Endothelial cell of umbilical vein (primary cell): ENCODE measurements at regions not wholly inside any gene's neighbourhood (a gene's known extent, or its start where the extent isn't known, plus 50 kb on each side); places are given as distances from the start of the nearest gene placed in this dataset.

Experiments
- BruUV-seq: library from RNA; stranded (reverse); fragments of 400-500 nt; replicated peaks from 2 replicates; lab custom pipeline; 2021; lab: Mats Ljungman, UMichigan
- CTCF ChIA-PET: fragments of 300-600, 350-600 bp; sonication (Branson Sonifier 250); formaldehyde crosslinking; loops from one replicate; lab custom pipeline; 2021; ENCODE audit warnings: antibody characterized with exemption, inconsistent platforms; lab: Charles Lee
- POLR2A ChIA-PET: fragments of 300-600, 350-600 bp; sonication (Branson Sonifier 250); formaldehyde crosslinking; loops from one replicate; lab custom pipeline; 2021; ENCODE audit warnings: antibody characterized with exemption, inconsistent platforms; lab: Charles Lee
- DNase-seq: peaks from one replicate; pipeline ENCODE4 v3.0.0-alpha.2; 2011; ENCODE audit warnings: low read depth, low spot score
- FAIRE-seq: peaks from 2 replicates; lab custom pipeline; 2011; peaks lifted over from hg19 to GRCh38; lab: Jason Lieb, UNC
- H2AFZ ChIP-seq: 2 replicates; pipeline ENCODE4 v1.6.0; 2012; ENCODE audit warnings: low read depth, low read length, control low read depth, inconsistent platforms
- H3K27ac ChIP-seq: 2 replicates; pipeline ENCODE4 v1.5.1; 2011; ENCODE audit warnings: low read depth, mild to moderate bottlenecking, control low read depth, low read length, moderate library complexity; ENCODE audit not compliant: insufficient read depth
- H3K27me3 ChIP-seq, 2 experiments: 2 replicates each; pipeline versions ENCODE4 v1.6.0 to v1.6.1; 2011; ENCODE audit warnings: low read length in 2 of 2, mixed read lengths in 1 of 2; ENCODE audit not compliant: control insufficient read depth in 2 of 2, insufficient read depth in 2 of 2
- H3K36me3 ChIP-seq, 2 experiments: 2 replicates in 1 of 2; 3 replicates in 1 of 2; pipeline ENCODE4 v1.5.1; 2011; ENCODE audit warnings: low read length in 2 of 2, mild to moderate bottlenecking in 1 of 2, moderate library complexity in 1 of 2; ENCODE audit not compliant: control insufficient read depth in 2 of 2, insufficient read depth in 2 of 2; ENCODE audit errors: extremely low read depth in 1 of 2
- H3K4me1 ChIP-seq: 3 replicates; pipeline ENCODE4 v1.5.1; 2011; ENCODE audit warnings: mild to moderate bottlenecking, low read length; ENCODE audit not compliant: control insufficient read depth, insufficient read depth; ENCODE audit errors: extremely low read depth
- H3K4me2 ChIP-seq: 2 replicates; pipeline ENCODE4 v1.6.1; 2011; ENCODE audit warnings: low read length, control low read depth, mixed read lengths; ENCODE audit not compliant: insufficient read depth
- H3K4me3 ChIP-seq, 3 experiments: fragments of 200-600 bp in 1 of 3; sonication (generic), shearing (Covaris generic) in 1 of 3; replicated peaks in 1 of 3; 2 replicates each; pipeline ENCODE4 v1.5.1; 2011 to 2016; ENCODE audit warnings: control low read depth in 3 of 3, low read length in 3 of 3, mild to moderate bottlenecking in 2 of 3, inconsistent platforms in 1 of 3, low read depth in 1 of 3, moderate library complexity in 1 of 3; ENCODE audit not compliant: insufficient read depth in 1 of 3
- H3K79me2 ChIP-seq: 2 replicates; pipeline ENCODE4 v1.6.0; 2012; ENCODE audit warnings: low read length, inconsistent platforms; ENCODE audit not compliant: control insufficient read depth, insufficient read depth
- H3K9ac ChIP-seq: replicated peaks from 2 replicates; pipeline ENCODE3; 2011; ENCODE audit warnings: low read length, control low read depth; ENCODE audit not compliant: insufficient read depth; ENCODE audit errors: extremely low read depth
- H3K9me1 ChIP-seq: replicated peaks from 3 replicates; pipeline ENCODE4 v1.6.0; 2011; ENCODE audit warnings: mild to moderate bottlenecking, low read length; ENCODE audit not compliant: control insufficient read depth, insufficient read depth; ENCODE audit errors: extremely low read depth
- H3K9me3 ChIP-seq: replicated peaks from 2 replicates; pipeline ENCODE4 v1.5.1; 2012; ENCODE audit warnings: low read length, inconsistent platforms; ENCODE audit not compliant: control insufficient read depth, insufficient read depth
- H4K20me1 ChIP-seq: replicated peaks from 2 replicates; pipeline ENCODE3; 2011; ENCODE audit warnings: mild to moderate bottlenecking, low read length; ENCODE audit not compliant: control insufficient read depth, insufficient read depth; ENCODE audit errors: extremely low read depth
- CTCF ChIP-seq, 2 donors: IDR thresholded peaks; 1 replicate in 1 of 2; 2 replicates in 1 of 2; pipeline ENCODE4 v1.5.1; 2011; ENCODE audit warnings: low read length in 2 of 2, mild to moderate bottlenecking in 2 of 2, moderate library complexity in 2 of 2, control low read depth in 1 of 2, inconsistent platforms in 1 of 2, low read depth in 1 of 2; ENCODE audit not compliant: insufficient read depth in 1 of 2; ENCODE audit errors: extremely low read depth in 1 of 2
- EZH2 ChIP-seq: IDR thresholded peaks from 2 replicates; pipeline ENCODE4 v1.6.1; 2012; ENCODE audit warnings: borderline replicate concordance, low read depth, mild to moderate bottlenecking, moderate library complexity, low read length, inconsistent platforms; ENCODE audit not compliant: severe bottlenecking
- FOS ChIP-seq: IDR thresholded peaks from 2 replicates; pipeline ENCODE4 v1.6.1; 2011; ENCODE audit warnings: mild to moderate bottlenecking, low read length, moderate library complexity, borderline replicate concordance; ENCODE audit not compliant: insufficient read depth
- GATA2 ChIP-seq: IDR thresholded peaks from 2 replicates; pipeline ENCODE4 v1.7.0; 2011; ENCODE audit warnings: low read depth, mild to moderate bottlenecking, moderate library complexity, mixed read lengths, low read length; ENCODE audit not compliant: insufficient read length, insufficient read depth
- JUN ChIP-seq: IDR thresholded peaks from 2 replicates; pipeline ENCODE4 v1.6.1; 2011; ENCODE audit warnings: borderline replicate concordance, low read depth; ENCODE audit not compliant: insufficient read length, insufficient read depth
- MAX ChIP-seq: IDR thresholded peaks from 2 replicates; pipeline ENCODE4 v1.6.1; 2011; ENCODE audit not compliant: insufficient read depth, insufficient read length
- MYC ChIP-seq: IDR thresholded peaks from one replicate; pipeline ENCODE4 v1.6.1; 2011; ENCODE audit warnings: mild to moderate bottlenecking, low read depth, low read length
- POLR2A ChIP-seq: IDR thresholded peaks from 2 replicates; pipeline ENCODE4 v1.6.1; 2012; ENCODE audit warnings: low read depth, mild to moderate bottlenecking, control low read depth, low read length
- POLR2AphosphoS5 ChIP-seq: IDR thresholded peaks from 2 replicates; pipeline ENCODE4 v1.6.1; 2012; ENCODE audit warnings: low read depth, mild to moderate bottlenecking, control low read depth, low read length, moderate library complexity; ENCODE audit not compliant: insufficient read depth
- dilution Hi-C: fragments of 300-500 bp; cut with MboI; formaldehyde crosslinking; loops from one replicate; pipeline ENCODE4 v1.15.0; 2019; ENCODE audit warnings: low sequenced_read_pairs; ENCODE audit not compliant: extremely low pct_ligation_motif_present
- intact Hi-C: fragments of 100-400 bp; cut with micrococcal nuclease; formaldehyde crosslinking; loops from one replicate; pipeline ENCODE4 v1.10.0; 2022

- H2AFZ ChIP-seq = no peak overlapping the region
- FAIRE-seq (no peak), DNase-seq (no peak)
- ChIA-PET POLR2A (no interaction called here), CTCF (interaction anchor here (1.0 to 2.3 kb wide), 5 partner anchors 11 to 118 kb away, joined by 5 to 15 read pairs (median 5); no protein-coding TSS in a partner anchor)
- no peak overlapping the region for H3K9ac ChIP-seq
- BruUV-seq = no TSS peak
- H3K27ac ChIP-seq = no peak overlapping the region
- no peaks in the 10 kb centered on the region for H3K9me3 ChIP-seq
- peaks cover under 1 to 4% of the 10 kb centered on the region in 2 experiments for H3K27me3 ChIP-seq
- dilution Hi-C loops = no loop called here
- no peak overlapping the region for H3K4me3 ChIP-seq
- TF ChIP-seq POLR2AphosphoS5 (no peak), POLR2A (no peak), FOS (no peak), GATA2 (no peak), EZH2 (no peak)
- H3K36me3 ChIP-seq = no peaks in the 10 kb centered on the region
- intact Hi-C loops = loop anchor here (5.0 kb wide), 2 partner anchors 39 to 104 kb away; no protein-coding TSS in a partner anchor
- H3K9me1 ChIP-seq = no peaks in the 10 kb centered on the region
- peaks cover 29% of the 10 kb centered on the region for H3K4me1 ChIP-seq
- no peaks in the 10 kb centered on the region for H4K20me1 ChIP-seq
- peak overlapping the region; percentile 49 for H3K4me2 ChIP-seq
- H3K79me2 ChIP-seq = no peaks in the 10 kb centered on the region
These were observed 156.0 kb downstream of the DAD1 start for GRCh38 chr14:22433069-22433468.

GRCh38 chr14:22432348-22432976, 156.6 kb downstream of the DAD1 start:
- intact Hi-C loops (loop anchor here (1.0 to 5.0 kb wide), 3 partner anchors 40 to 105 kb away; no protein-coding TSS in a partner anchor), dilution Hi-C loops (no loop called here)
- Histone ChIP-seq H3K79me2 (no peaks in the 10 kb centered on the region), H3K36me3 (no peaks in the 10 kb centered on the region), H3K9me3 (no peaks in the 10 kb centered on the region), H2AFZ (no peak overlapping the region), H3K9me1 (no peaks in the 10 kb centered on the region), H3K4me2 (peak overlapping the region; percentile 49), H3K27ac (no peak overlapping the region), H4K20me1 (no peaks in the 10 kb centered on the region), H3K27me3 (peaks cover 4 to 6% of the 10 kb centered on the region in 2 experiments), H3K4me3 (no peak overlapping the region), H3K9ac (no peak overlapping the region), H3K4me1 (peaks cover 29% of the 10 kb centered on the region)
- BruUV-seq = no TSS peak
- FAIRE-seq (peak; percentile 99), DNase-seq (peak; percentile 97)
- ChIA-PET CTCF (interaction anchor here (1.0 to 2.3 kb wide), 6 partner anchors 11 to 118 kb away, joined by 5 to 15 read pairs (median 5); no protein-coding TSS in a partner anchor), POLR2A (no interaction called here)
- TF ChIP-seq FOS (no peak), MYC (no peak), MAX (no peak), EZH2 (no peak), JUN (no peak), CTCF (IDR thresholded peaks at IDR 0.05; ENCODE audit: extremely low read depth in 1 of 2, insufficient read depth in 1 of 2, low read depth in 1 of 2, low read length in 2 of 2) (no peak), POLR2A (no peak), POLR2AphosphoS5 (peak; percentile 45), GATA2 (peak; percentile 41)
